IMR-90 (cell line): ENCODE measurements at regions not wholly inside any gene's neighbourhood (a gene's known extent, or its start where the extent isn't known, plus 50 kb on each side); places are given as distances from the start of the nearest gene placed in this dataset.

Source experiments
- ATAC-seq: fragments of 200-7000 bp; cut with Tn5 transposase; 2 replicates; pipeline ENCODE4 v1.9.1; 2020; ENCODE audit warnings: low read depth, mild to moderate bottlenecking, moderate library complexity
- BruUV-seq: library from RNA; stranded (reverse); fragments of 400-500 nt; replicated peaks from 2 replicates; lab custom pipeline; 2021; lab: Mats Ljungman, UMichigan
- CTCF ChIA-PET: fragments of 300-600 bp; formaldehyde crosslinking; extraction: SDS; loops from one replicate; lab custom pipeline; 2021; ENCODE audit warnings: antibody characterized with exemption; lab: Yijun Ruan, JAX
- POLR2A ChIA-PET: fragments of 300-600 bp; sonication (Branson Sonifier 250); formaldehyde crosslinking; loops from one replicate; lab custom pipeline; 2022; ENCODE audit warnings: antibody characterized with exemption; ENCODE audit not compliant: unreplicated experiment; lab: Charles Lee
- DNase-seq: peaks from one replicate; pipeline ENCODE4 v3.0.0; 2013
- H2AFZ ChIP-seq: replicated peaks from 2 replicates; pipeline ENCODE3; 2013; ENCODE audit warnings: low read length, mild to moderate bottlenecking; ENCODE audit not compliant: poor library complexity
- H2AK5ac ChIP-seq: 2 replicates; pipeline ENCODE4 v1.6.1; 2013; ENCODE audit warnings: low read depth, low read length, inconsistent platforms
- H2AK9ac ChIP-seq: replicated peaks from 2 replicates; pipeline ENCODE3; 2013; ENCODE audit warnings: mild to moderate bottlenecking, low read depth, low read length, moderate library complexity; ENCODE audit not compliant: poor library complexity
- H2BK120ac ChIP-seq: 2 replicates; pipeline ENCODE4 v1.6.1; 2013; ENCODE audit warnings: low read depth, low read length, inconsistent platforms
- H2BK15ac ChIP-seq: 3 replicates; pipeline ENCODE4 v1.6.1; 2013; ENCODE audit warnings: low read depth, low read length, inconsistent platforms
- H2BK20ac ChIP-seq: 2 replicates; pipeline ENCODE4 v1.6.1; 2013; ENCODE audit warnings: low read depth, mild to moderate bottlenecking, inconsistent platforms, low read length, moderate library complexity
- H2BK5ac ChIP-seq: 2 replicates; pipeline ENCODE4 v1.6.1; 2013; ENCODE audit warnings: mild to moderate bottlenecking, low read depth, low read length, inconsistent platforms; ENCODE audit not compliant: poor library complexity, severe bottlenecking
- H3K14ac ChIP-seq: replicated peaks from 2 replicates; pipeline ENCODE4 v1.6.1; 2013; ENCODE audit warnings: low read depth, low read length, inconsistent platforms
- H3K18ac ChIP-seq: 2 replicates; pipeline ENCODE4 v1.6.1; 2013; ENCODE audit warnings: low read depth, low read length, control low read depth
- H3K23ac ChIP-seq: 2 replicates; pipeline ENCODE4 v1.6.1; 2013; ENCODE audit warnings: low read depth, low read length, inconsistent platforms
- H3K27ac ChIP-seq: 2 replicates; pipeline ENCODE4 v1.5.1; 2013; ENCODE audit warnings: mild to moderate bottlenecking, control low read depth, low read length; ENCODE audit not compliant: insufficient read depth
- H3K27me3 ChIP-seq: 2 replicates; pipeline ENCODE4 v1.6.1; 2013; ENCODE audit warnings: low read length; ENCODE audit not compliant: control insufficient read depth, insufficient read depth
- H3K36me3 ChIP-seq: 2 replicates; pipeline ENCODE4 v1.6.1; 2013; ENCODE audit warnings: low read length, mixed read lengths; ENCODE audit not compliant: control insufficient read depth, insufficient read depth
- H3K4ac ChIP-seq: 2 replicates; pipeline ENCODE4 v1.6.1; 2013; ENCODE audit warnings: low read depth, low read length, inconsistent platforms
- H3K4me1 ChIP-seq: 2 replicates; pipeline ENCODE4 v1.6.1; 2013; ENCODE audit warnings: low read length, mixed read lengths; ENCODE audit not compliant: control insufficient read depth, insufficient read depth
- H3K4me2 ChIP-seq: 2 replicates; pipeline ENCODE4 v1.6.1; 2013; ENCODE audit warnings: low read depth, mild to moderate bottlenecking, control low read depth, low read length, moderate library complexity
- H3K4me3 ChIP-seq: 2 replicates; pipeline ENCODE4 v1.5.1; 2013; ENCODE audit warnings: low read depth, mild to moderate bottlenecking, control low read depth, low read length, moderate library complexity; ENCODE audit not compliant: insufficient read depth
- H3K56ac ChIP-seq: 2 replicates; pipeline ENCODE4 v1.6.1; 2013; ENCODE audit warnings: low read length, inconsistent platforms; ENCODE audit not compliant: insufficient read depth; ENCODE audit errors: extremely low read depth
- H3K79me1 ChIP-seq, 2 experiments: 2 replicates each; pipeline ENCODE4 v1.6.1; 2013; ENCODE audit warnings: low read length in 2 of 2, inconsistent platforms in 1 of 2, low read depth in 1 of 2
- H3K9ac ChIP-seq: 2 replicates; pipeline ENCODE4 v1.6.1; 2013; ENCODE audit warnings: low read depth, low read length, control low read depth
- H3K9me1 ChIP-seq: 2 replicates; pipeline ENCODE4 v1.6.1; 2013; ENCODE audit warnings: low read length, inconsistent platforms; ENCODE audit not compliant: insufficient read depth
- H3K9me3 ChIP-seq: 2 replicates; pipeline ENCODE4 v1.6.1; 2013; ENCODE audit warnings: low read length; ENCODE audit not compliant: control insufficient read depth, insufficient read depth
- H4K20me1 ChIP-seq: 2 replicates; pipeline ENCODE4 v1.6.1; 2013; ENCODE audit warnings: low read length, inconsistent platforms; ENCODE audit not compliant: insufficient read depth
- H4K5ac ChIP-seq: 2 replicates; pipeline ENCODE4 v1.6.1; 2013; ENCODE audit warnings: mild to moderate bottlenecking, low read depth, low read length, control low read depth
- H4K8ac ChIP-seq, 2 experiments: 2 replicates each; pipeline ENCODE4 v1.6.1; 2013; ENCODE audit warnings: low read depth in 2 of 2, low read length in 2 of 2, control low read depth in 1 of 2, inconsistent platforms in 1 of 2
- H4K91ac ChIP-seq: 2 replicates; pipeline ENCODE4 v1.6.1; 2013; ENCODE audit warnings: low read depth, low read length, inconsistent platforms; ENCODE audit not compliant: insufficient read depth
- BHLHE40 ChIP-seq: fragments of 150-350 bp; IDR thresholded peaks from 2 replicates; pipeline ENCODE4 v1.6.1; 2016; ENCODE audit warnings: mild to moderate bottlenecking, low read depth, low read length
- CHD1 ChIP-seq: IDR thresholded peaks from 2 replicates; pipeline ENCODE4 v1.6.1; 2012; ENCODE audit warnings: low read depth, low read length, improper control_type of control experiment
- MAZ ChIP-seq: IDR thresholded peaks from 2 replicates; pipeline ENCODE4 v1.6.1; 2012; ENCODE audit warnings: low read depth, mild to moderate bottlenecking, low read length, improper control_type of control experiment, moderate library complexity, borderline replicate concordance
- MXI1 ChIP-seq: IDR thresholded peaks from 2 replicates; pipeline ENCODE4 v1.6.1; 2012; ENCODE audit warnings: low read depth, mild to moderate bottlenecking, low read length, moderate library complexity, borderline replicate concordance
- NFE2L2 ChIP-seq: fragments of 150-350 bp; IDR thresholded peaks from 2 replicates; pipeline ENCODE4 v1.6.1; 2016; ENCODE audit warnings: low read depth, mild to moderate bottlenecking, low read length
- RAD21 ChIP-seq: IDR thresholded peaks from 2 replicates; pipeline ENCODE4 v1.6.1; 2012; ENCODE audit warnings: low read length, improper control_type of control experiment
- RFX5 ChIP-seq: IDR thresholded peaks from 2 replicates; pipeline ENCODE4 v1.8.0; 2012; ENCODE audit warnings: low read depth, mild to moderate bottlenecking, low read length, moderate library complexity
- SMC3 ChIP-seq: fragments of 150-350 bp; IDR thresholded peaks from 2 replicates; pipeline ENCODE4 v1.6.1; 2016; ENCODE audit warnings: low read depth, mild to moderate bottlenecking, antibody characterized with exemption, low read length, moderate library complexity
- WGBS, 2 experiments: methylation state at CpG; one replicate each; pipeline versions ENCODE4 v1.1.5 to v1.1.7; 2013; ENCODE audit warnings: missing lambda C conversion rate in 2 of 2; ENCODE audit not compliant: insufficient read length in 1 of 2; ENCODE audit errors: extremely low coverage in 2 of 2; 5-methylcytosine and 5-hydroxymethylcytosine counted together
- dilution Hi-C: fragments of 300-500 bp; cut with HindIII; formaldehyde crosslinking; loops from one replicate; pipeline ENCODE4 v1.14.3; 2018; ENCODE audit warnings: low sequenced_read_pairs; ENCODE audit not compliant: unreplicated experiment
- in situ Hi-C: fragments of 300-500 bp; cut with MboI; formaldehyde crosslinking; loops from 3 replicates; pipeline ENCODE4 v1.14.3; 2019; ENCODE audit warnings: low sequenced_read_pairs, inconsistent platforms, mixed read lengths
- intact Hi-C: fragments of 100-400 bp; cut with micrococcal nuclease; formaldehyde crosslinking; loops from 2 replicates; pipeline ENCODE4 v1.10.0; 2022
- TF ChIP-seq, protein P1 (sequence below): fragments of 150-350 bp; IDR thresholded peaks from 2 replicates; pipeline ENCODE4 v1.6.1; 2016; ENCODE audit warnings: low read depth, mild to moderate bottlenecking, low read length, moderate library complexity, borderline replicate concordance
- TF ChIP-seq, protein P2 (sequence below): conservative IDR thresholded peaks from 2 replicates; pipeline ENCODE4 v1.5.1; 2012; ENCODE audit warnings: mild to moderate bottlenecking, low read depth, low read length, improper control_type of control experiment

DNA sequence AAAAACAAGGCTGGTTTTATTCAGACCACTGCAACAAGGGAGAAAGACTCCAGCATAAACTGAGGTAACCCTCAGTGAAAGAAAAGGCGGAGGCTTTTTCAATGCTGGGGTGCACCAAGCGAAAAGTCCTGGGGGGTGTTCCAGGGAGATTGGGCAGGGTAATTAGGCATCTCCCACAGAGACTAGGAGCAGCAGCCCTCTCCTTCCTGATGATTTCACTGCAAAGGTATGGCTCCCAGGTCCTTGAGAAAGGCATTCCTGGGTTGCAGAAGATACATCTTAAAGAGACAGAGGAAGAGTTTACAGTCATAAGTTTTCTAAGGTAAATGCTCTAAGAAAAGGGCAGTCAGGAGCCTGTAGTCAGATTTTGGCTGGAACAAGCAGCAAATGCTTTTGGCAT lies 412.0 kb downstream of the FOXO1 start:
- Histone ChIP-seq H3K9ac (no peak overlapping the region), H3K56ac (no peak overlapping the region), H3K27me3 (no peaks in the 10 kb centered on the region), H3K23ac (no peak overlapping the region), H4K20me1 (no peaks in the 10 kb centered on the region), H2AK5ac (no peak overlapping the region), H3K9me3 (no peaks in the 10 kb centered on the region), H3K27ac (no peak overlapping the region), H2BK20ac (no peak overlapping the region), H2BK15ac (no peak overlapping the region), H3K9me1 (no peaks in the 10 kb centered on the region), H3K14ac (no peak overlapping the region), H3K36me3 (no peaks in the 10 kb centered on the region), H3K4me3 (no peak overlapping the region), H2AFZ (no peak overlapping the region), H4K5ac (no peak overlapping the region), H3K4ac (no peak overlapping the region), H3K79me1 (no peaks in the 10 kb centered on the region), H2BK5ac (no peak overlapping the region), H2AK9ac (no peak overlapping the region), H3K18ac (no peak overlapping the region), H4K91ac (no peak overlapping the region), H2BK120ac (no peak overlapping the region), H3K4me1 (no peaks in the 10 kb centered on the region), H4K8ac (no peak overlapping the region), H3K4me2 (no peak overlapping the region)
- BruUV-seq, result no TSS peak
- dilution Hi-C loops (no loop called here), intact Hi-C loops (no loop called here), in situ Hi-C loops (no loop called here)
- CTCF ChIA-PET, result no interaction called here
- no peak for ATAC-seq
- DNase-seq, result no peak
- POLR2A ChIA-PET, result no interaction called here
- 60% methylated on average over 1 of the region's 2 CpGs; no CpG with 5 or more reads in 1 of the 2 experiments for WGBS, 2 experiments
- TF ChIP-seq MAZ, result no peak
- no peak for TF ChIP-seq MXI1
- TF ChIP-seq RAD21, result no peak
- TF ChIP-seq RFX5, result no peak
- no peak for TF ChIP-seq CHD1
- no peak for TF ChIP-seq SMC3
- TF ChIP-seq, protein P1, sequence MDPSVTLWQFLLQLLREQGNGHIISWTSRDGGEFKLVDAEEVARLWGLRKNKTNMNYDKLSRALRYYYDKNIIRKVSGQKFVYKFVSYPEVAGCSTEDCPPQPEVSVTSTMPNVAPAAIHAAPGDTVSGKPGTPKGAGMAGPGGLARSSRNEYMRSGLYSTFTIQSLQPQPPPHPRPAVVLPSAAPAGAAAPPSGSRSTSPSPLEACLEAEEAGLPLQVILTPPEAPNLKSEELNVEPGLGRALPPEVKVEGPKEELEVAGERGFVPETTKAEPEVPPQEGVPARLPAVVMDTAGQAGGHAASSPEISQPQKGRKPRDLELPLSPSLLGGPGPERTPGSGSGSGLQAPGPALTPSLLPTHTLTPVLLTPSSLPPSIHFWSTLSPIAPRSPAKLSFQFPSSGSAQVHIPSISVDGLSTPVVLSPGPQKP, result no peak
- TF ChIP-seq NFE2L2, result no peak
- TF ChIP-seq, protein P2, sequence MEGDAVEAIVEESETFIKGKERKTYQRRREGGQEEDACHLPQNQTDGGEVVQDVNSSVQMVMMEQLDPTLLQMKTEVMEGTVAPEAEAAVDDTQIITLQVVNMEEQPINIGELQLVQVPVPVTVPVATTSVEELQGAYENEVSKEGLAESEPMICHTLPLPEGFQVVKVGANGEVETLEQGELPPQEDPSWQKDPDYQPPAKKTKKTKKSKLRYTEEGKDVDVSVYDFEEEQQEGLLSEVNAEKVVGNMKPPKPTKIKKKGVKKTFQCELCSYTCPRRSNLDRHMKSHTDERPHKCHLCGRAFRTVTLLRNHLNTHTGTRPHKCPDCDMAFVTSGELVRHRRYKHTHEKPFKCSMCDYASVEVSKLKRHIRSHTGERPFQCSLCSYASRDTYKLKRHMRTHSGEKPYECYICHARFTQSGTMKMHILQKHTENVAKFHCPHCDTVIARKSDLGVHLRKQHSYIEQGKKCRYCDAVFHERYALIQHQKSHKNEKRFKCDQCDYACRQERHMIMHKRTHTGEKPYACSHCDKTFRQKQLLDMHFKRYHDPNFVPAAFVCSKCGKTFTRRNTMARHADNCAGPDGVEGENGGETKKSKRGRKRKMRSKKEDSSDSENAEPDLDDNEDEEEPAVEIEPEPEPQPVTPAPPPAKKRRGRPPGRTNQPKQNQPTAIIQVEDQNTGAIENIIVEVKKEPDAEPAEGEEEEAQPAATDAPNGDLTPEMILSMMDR, result no peak
- TF ChIP-seq BHLHE40, result no peak
